ENCODE measurements at regions not wholly inside any gene's neighbourhood (a gene's known extent, or its start where the extent isn't known, plus 50 kb on each side); places are given as distances from the start of the nearest gene placed in this dataset.

DNA sequence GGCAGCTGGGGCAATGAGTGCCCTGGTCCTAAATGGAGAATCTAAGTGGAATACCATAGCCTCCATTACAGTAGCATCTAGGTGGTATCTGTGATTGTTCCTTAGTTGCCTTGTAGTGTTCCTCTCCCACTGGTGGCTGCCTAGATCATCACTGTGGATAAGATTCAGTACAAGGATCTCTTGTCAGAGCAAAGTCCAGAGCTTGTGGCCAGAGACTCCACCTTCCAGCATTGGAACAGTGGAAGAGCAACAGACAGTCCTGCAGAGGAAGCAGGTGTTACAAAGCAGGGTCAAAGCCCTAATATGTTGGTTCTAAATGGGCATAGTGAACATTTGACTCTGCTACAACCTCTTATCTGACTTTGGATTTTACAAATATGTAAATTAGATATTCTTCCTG lies 194.1 kb upstream of the GRIK2 start:
- ATAC-seq (ENCODE audit: low FRiP score) (no peak), DNase-seq (ENCODE audit: low spot score) (no peak)
- TF ChIP-seq, protein P1, sequence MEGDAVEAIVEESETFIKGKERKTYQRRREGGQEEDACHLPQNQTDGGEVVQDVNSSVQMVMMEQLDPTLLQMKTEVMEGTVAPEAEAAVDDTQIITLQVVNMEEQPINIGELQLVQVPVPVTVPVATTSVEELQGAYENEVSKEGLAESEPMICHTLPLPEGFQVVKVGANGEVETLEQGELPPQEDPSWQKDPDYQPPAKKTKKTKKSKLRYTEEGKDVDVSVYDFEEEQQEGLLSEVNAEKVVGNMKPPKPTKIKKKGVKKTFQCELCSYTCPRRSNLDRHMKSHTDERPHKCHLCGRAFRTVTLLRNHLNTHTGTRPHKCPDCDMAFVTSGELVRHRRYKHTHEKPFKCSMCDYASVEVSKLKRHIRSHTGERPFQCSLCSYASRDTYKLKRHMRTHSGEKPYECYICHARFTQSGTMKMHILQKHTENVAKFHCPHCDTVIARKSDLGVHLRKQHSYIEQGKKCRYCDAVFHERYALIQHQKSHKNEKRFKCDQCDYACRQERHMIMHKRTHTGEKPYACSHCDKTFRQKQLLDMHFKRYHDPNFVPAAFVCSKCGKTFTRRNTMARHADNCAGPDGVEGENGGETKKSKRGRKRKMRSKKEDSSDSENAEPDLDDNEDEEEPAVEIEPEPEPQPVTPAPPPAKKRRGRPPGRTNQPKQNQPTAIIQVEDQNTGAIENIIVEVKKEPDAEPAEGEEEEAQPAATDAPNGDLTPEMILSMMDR (IDR thresholded peaks at IDR 0.05), result no peak

DNA sequence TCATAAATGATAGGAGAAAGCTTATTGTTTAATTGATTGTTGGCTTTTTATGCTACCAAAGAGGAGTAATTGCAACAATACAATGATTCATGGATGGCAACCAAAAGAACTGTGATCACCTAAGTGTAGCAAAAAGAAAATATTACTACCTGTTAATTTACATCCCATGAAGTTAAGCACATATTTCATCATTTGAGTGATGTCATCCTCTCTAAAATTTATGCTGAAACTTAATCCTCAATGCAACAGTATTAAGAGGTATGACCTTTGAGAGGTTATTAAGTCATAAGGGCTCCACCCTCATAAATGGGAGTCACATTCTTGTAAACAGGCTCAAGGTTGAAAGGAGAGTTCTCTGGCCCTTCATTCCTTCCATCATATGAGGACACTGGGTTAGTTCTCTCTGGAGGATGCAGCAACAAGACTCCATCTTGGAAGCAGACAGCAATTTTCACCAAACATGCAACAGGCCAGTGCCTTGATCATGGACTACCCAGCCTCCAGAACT lies 190.6 kb upstream of the GRIK2 start:
- ATAC-seq (ENCODE audit: low FRiP score) (no peak), DNase-seq (ENCODE audit: low spot score) (no peak)
- TF ChIP-seq, protein P1 (IDR thresholded peaks at IDR 0.05), result no peak

DNA sequence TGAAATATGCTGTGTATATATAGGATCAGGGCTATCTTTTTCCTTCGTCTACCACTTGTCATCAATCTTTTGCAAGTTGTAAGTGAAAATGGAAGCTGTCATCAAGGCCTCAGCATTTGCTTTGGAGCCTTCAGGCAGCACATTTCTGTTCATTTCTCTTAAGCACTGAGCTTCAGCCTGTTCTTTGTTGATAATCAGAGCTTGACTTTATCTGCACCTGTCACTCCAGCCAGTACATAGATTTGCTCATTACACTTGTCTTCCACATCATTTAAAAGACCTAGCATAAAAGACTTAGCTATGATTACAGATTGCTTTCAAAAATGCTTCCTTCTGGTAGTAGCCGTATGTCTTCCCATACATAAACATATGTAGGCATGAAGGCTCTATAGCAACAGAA lies 189.8 kb upstream of the GRIK2 start:
- TF ChIP-seq, protein P1 (IDR thresholded peaks at IDR 0.05), result no peak
- no peak for DNase-seq (ENCODE audit: low spot score)
- no peak for ATAC-seq (ENCODE audit: low FRiP score)

DNA sequence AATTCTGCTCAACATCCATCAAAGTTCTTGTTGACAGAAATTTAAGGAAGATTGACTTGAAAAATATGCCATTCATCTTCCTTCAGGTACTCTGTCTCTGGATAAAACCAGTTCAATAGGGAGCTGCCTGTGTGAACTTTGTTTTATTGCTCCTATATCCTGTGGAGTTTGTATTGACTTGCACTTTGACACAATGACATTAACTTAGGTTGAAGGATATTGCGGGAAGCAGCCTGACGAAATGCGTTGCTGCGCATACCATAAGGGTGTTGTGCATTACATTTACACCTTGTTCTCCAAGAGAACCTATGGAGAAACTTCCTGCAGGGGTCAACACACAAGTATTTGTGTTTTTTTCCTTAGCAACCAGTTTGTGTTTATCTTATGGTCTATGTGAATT lies 185.4 kb upstream of the GRIK2 start:
- no peak for ATAC-seq (ENCODE audit: low FRiP score)
- DNase-seq (ENCODE audit: low spot score), result no peak
- TF ChIP-seq, protein P1 (IDR thresholded peaks at IDR 0.05), result no peak

DNA sequence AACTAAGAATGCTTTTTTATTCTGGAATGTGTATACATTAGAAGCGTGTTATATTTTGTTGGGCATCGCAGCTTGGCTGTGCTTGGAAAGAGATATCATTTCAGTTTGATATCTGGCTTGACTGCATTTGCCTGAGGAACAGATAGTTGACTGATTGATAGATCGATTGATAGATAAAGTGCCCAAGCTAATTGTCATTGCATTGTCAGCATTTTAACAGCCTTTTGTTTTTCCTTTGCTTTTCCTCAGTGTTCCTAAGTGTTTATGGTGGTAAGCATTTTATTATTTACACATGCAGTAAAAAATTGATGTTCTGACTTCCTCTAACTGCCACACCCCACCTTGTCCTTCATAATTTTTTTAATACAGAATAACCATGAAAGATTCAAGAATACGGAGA lies 180.9 kb upstream of the GRIK2 start:
- TF ChIP-seq, protein P1 (IDR thresholded peaks at IDR 0.05), result no peak
- no peak for ATAC-seq (ENCODE audit: low FRiP score)
- DNase-seq (ENCODE audit: low spot score), result no peak

DNA sequence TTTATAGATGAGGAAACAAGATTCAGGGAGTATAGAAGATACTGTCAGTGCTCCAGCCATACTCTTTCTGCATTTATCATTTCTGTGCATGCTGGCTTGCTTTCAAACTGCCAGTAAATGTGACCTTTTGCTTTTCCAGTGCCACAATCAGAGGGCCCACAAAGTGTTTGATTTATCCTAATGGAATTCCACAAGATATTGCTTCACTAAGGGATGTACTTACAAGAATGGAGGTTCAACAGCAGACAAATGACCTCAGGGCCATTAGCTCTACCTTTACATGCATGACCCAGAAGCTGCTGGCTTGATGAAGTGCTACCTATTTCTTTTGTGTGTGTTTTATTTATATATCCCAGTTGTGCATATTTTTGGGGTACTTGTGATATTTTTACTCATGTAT lies 171.5 kb upstream of the GRIK2 start:
- no peak for ATAC-seq (ENCODE audit: low FRiP score)
- DNase-seq (ENCODE audit: low spot score), result no peak
- TF ChIP-seq, protein P1 (IDR thresholded peaks at IDR 0.05), result no peak

DNA sequence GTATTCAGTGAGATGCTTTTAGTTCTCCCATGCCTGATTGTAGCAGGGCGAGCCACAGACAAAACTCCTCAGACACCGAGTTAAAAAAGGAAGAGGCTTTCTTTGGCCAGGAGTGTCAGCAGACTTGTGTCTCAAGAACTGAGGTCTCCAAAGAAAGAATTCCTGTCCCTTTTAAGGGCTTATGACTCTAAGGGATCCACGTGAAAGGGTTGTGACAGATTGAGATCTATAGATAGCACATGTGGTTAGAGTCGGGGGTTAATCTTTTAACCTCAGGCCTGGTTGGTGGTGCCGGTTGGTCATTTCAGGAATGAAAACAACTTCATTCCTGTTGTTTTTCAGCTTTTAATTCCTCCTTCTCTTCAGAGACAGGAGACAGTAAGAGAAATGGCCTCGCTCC lies 168.8 kb upstream of the GRIK2 start:
- no peak for DNase-seq (ENCODE audit: low spot score)
- TF ChIP-seq, protein P1 (IDR thresholded peaks at IDR 0.05), result no peak
- ATAC-seq (ENCODE audit: low FRiP score), result no peak
